Endodermal cell (in vitro differentiated cells): ENCODE measurements at regions not wholly inside any gene's neighbourhood (a gene's known extent, or its start where the extent isn't known, plus 50 kb on each side); places are given as distances from the start of the nearest gene placed in this dataset.

ENCODE experiments used
- DNase-seq: peaks from one replicate; pipeline ENCODE4 v3.0.0-alpha.2; 2017
- H3K27ac ChIP-seq: 2 replicates; pipeline ENCODE4 v1.5.1; 2013; ENCODE audit warnings: mild to moderate bottlenecking, low read depth, low read length, moderate library complexity
- H3K27me3 ChIP-seq: 2 replicates; pipeline ENCODE4 v1.6.1; 2013; ENCODE audit warnings: mild to moderate bottlenecking, low read length, moderate library complexity; ENCODE audit not compliant: insufficient read depth, control insufficient read depth, poor library complexity, severe bottlenecking
- H3K36me3 ChIP-seq: 2 replicates; pipeline ENCODE4 v1.7.0; 2013; ENCODE audit warnings: mild to moderate bottlenecking, low read length, moderate library complexity; ENCODE audit not compliant: control insufficient read depth, insufficient read depth
- H3K4me1 ChIP-seq: one replicate; pipeline ENCODE4 v1.7.0; 2013; ENCODE audit warnings: low read length; ENCODE audit not compliant: control insufficient read depth, insufficient read depth
- H3K4me3 ChIP-seq: 2 replicates; pipeline ENCODE4 v1.5.1; 2013; ENCODE audit warnings: mild to moderate bottlenecking, low read length, moderate library complexity
- H3K9ac ChIP-seq: 2 replicates; pipeline ENCODE4 v1.6.1; 2013; ENCODE audit warnings: mild to moderate bottlenecking, low read length, moderate library complexity; ENCODE audit not compliant: poor library complexity, severe bottlenecking; ENCODE audit errors: extremely low read depth
- H3K9me3 ChIP-seq: 2 replicates; pipeline ENCODE4 v1.6.1; 2013; ENCODE audit warnings: mild to moderate bottlenecking, low read length, moderate library complexity; ENCODE audit not compliant: control insufficient read depth
- H3K27ac Mint-ChIP-seq: 2 replicates; pipeline ENCODE4 v1.8.0; 2020; ENCODE audit warnings: mixed read lengths
- H3K27me3 Mint-ChIP-seq: 2 replicates; pipeline ENCODE4 v1.8.0; 2021; ENCODE audit warnings: mild to moderate bottlenecking, mixed read lengths; ENCODE audit not compliant: insufficient read depth
- H3K36me3 Mint-ChIP-seq: 2 replicates; pipeline ENCODE4 v1.8.0; 2020; ENCODE audit warnings: low read depth, mixed read lengths
- H3K4me1 Mint-ChIP-seq: 2 replicates; pipeline ENCODE4 v1.8.0; 2020; ENCODE audit warnings: mixed read lengths
- H3K4me3 Mint-ChIP-seq: 2 replicates; pipeline ENCODE4 v1.8.0; 2020; ENCODE audit warnings: mild to moderate bottlenecking, moderate library complexity, mixed read lengths
- H3K9me3 Mint-ChIP-seq: 2 replicates; pipeline ENCODE4 v1.8.0; 2020; ENCODE audit warnings: mild to moderate bottlenecking, mixed read lengths
- CTCF ChIP-seq: fragments of 200-600 bp; sonication (generic); conservative IDR thresholded peaks from 2 replicates; pipeline ENCODE4 v1.5.0; 2021; ENCODE audit warnings: antibody characterized with exemption, mild to moderate bottlenecking
- WGBS, 2 experiments: methylation state at CpG; one replicate each; pipeline versions ENCODE4 v1.1.5 to v1.1.7; 2013; ENCODE audit warnings: missing lambda C conversion rate in 2 of 2, mixed read lengths in 1 of 2; ENCODE audit not compliant: insufficient coverage in 1 of 2, insufficient read length in 1 of 2; 5-methylcytosine and 5-hydroxymethylcytosine counted together

- WGBS, 2 experiments: 100% methylated on average over 2 of the region's 3 CpGs; no CpG with 5 or more reads in 1 of the 2 experiments
- no peak for DNase-seq
- Histone ChIP-seq H3K4me3 (no peak overlapping the region), H3K9ac (no peak overlapping the region), H3K36me3 (no peaks in the 10 kb centered on the region), H3K27me3 (no peaks in the 10 kb centered on the region), H3K4me1 (no peaks in the 10 kb centered on the region), H3K27ac (no peak overlapping the region), H3K9me3 (peaks cover 3% of the 10 kb centered on the region)
- H3K9me3 Mint-ChIP-seq: peaks cover 33% of the 10 kb centered on the region
- no peak overlapping the region for H3K27ac Mint-ChIP-seq
- H3K4me3 Mint-ChIP-seq: no peak overlapping the region
- TF ChIP-seq CTCF: no peak
- H3K36me3 Mint-ChIP-seq: no peaks in the 10 kb centered on the region
- H3K4me1 Mint-ChIP-seq: no peaks in the 10 kb centered on the region
- H3K27me3 Mint-ChIP-seq: no peaks in the 10 kb centered on the region
These were observed 695.0 kb downstream of the COL12A1 start for GRCh38 chr6:74510878-74511277.

GRCh38 chr6:74507649-74508048, 698.2 kb downstream of the COL12A1 start:
- no peaks in the 10 kb centered on the region for H3K4me1 Mint-ChIP-seq
- H3K27ac Mint-ChIP-seq: no peak overlapping the region
- H3K9me3 ChIP-seq: peaks cover 16% of the 10 kb centered on the region
- H3K4me1 ChIP-seq: no peaks in the 10 kb centered on the region
- H3K9ac ChIP-seq: no peak overlapping the region
- 79 to 86% methylated on average over 1 of the region's 1 CpG for WGBS, 2 experiments
- peaks cover 31% of the 10 kb centered on the region for H3K9me3 Mint-ChIP-seq
- H3K27me3 Mint-ChIP-seq: no peaks in the 10 kb centered on the region
- TF ChIP-seq CTCF: no peak
- H3K27me3 ChIP-seq: no peaks in the 10 kb centered on the region
- no peak overlapping the region for H3K4me3 Mint-ChIP-seq
- no peak overlapping the region for H3K4me3 ChIP-seq
- DNase-seq: no peak
- H3K36me3 ChIP-seq: no peaks in the 10 kb centered on the region
- H3K36me3 Mint-ChIP-seq: no peaks in the 10 kb centered on the region
- no peak overlapping the region for H3K27ac ChIP-seq

- H3K27ac ChIP-seq: no peak overlapping the region
- no peak overlapping the region for H3K27ac Mint-ChIP-seq
- no peaks in the 10 kb centered on the region for H3K4me1 Mint-ChIP-seq
- no peak overlapping the region for H3K4me3 ChIP-seq
- no peak overlapping the region for H3K4me3 Mint-ChIP-seq
- no peaks in the 10 kb centered on the region for H3K4me1 ChIP-seq
- H3K27me3 Mint-ChIP-seq: no peaks in the 10 kb centered on the region
- peaks cover 16% of the 10 kb centered on the region for H3K9me3 ChIP-seq
- DNase-seq: no peak
- H3K36me3 Mint-ChIP-seq: no peaks in the 10 kb centered on the region
- TF ChIP-seq CTCF: no peak
- no peak overlapping the region for H3K9ac ChIP-seq
- no peaks in the 10 kb centered on the region for H3K27me3 ChIP-seq
- peaks cover 24% of the 10 kb centered on the region for H3K9me3 Mint-ChIP-seq
- H3K36me3 ChIP-seq: no peaks in the 10 kb centered on the region
- WGBS, 2 experiments: 76% methylated on average over 1 of the region's 1 CpG; no CpG with 5 or more reads in 1 of the 2 experiments
These were observed 700.5 kb downstream of the COL12A1 start for GRCh38 chr6:74505391-74505790.
